Lung microvascular endothelial cell (primary cell): ENCODE measurements at regions not wholly inside any gene's neighbourhood (a gene's known extent, or its start where the extent isn't known, plus 50 kb on each side); places are given as distances from the start of the nearest gene placed in this dataset.

Experiments used
- DNase-seq, 2 donors: peaks; one replicate each; pipeline versions ENCODE4 v3.0.0 to v3.0.0-alpha.2; 2010; ENCODE audit warnings: low read depth in 2 of 2

GRCh38 chr12:34190054-34190453 is 167.8 kb downstream of the ALG10 start:
- no peak for DNase-seq

GRCh38 chr12:34198924-34199323 is 176.6 kb downstream of the ALG10 start:
- DNase-seq, result no peak

- DNase-seq, result no peak
Observed at GRCh38 chr12:34203866-34204620, 181.7 kb downstream of the ALG10 start.

GRCh38 chr12:34204830-34205285 is 182.6 kb downstream of the ALG10 start:
- no peak for DNase-seq

- DNase-seq, result no peak
Observed at GRCh38 chr12:34205401-34205800, 183.1 kb downstream of the ALG10 start.

GRCh38 chr12:34206061-34206785 is 183.9 kb downstream of the ALG10 start:
- DNase-seq, result no peak

GRCh38 chr12:34207858-34208257 is 185.6 kb downstream of the ALG10 start:
- DNase-seq, result no peak

GRCh38 chr12:34208331-34209258 is 186.3 kb downstream of the ALG10 start:
- DNase-seq, result no peak

GRCh38 chr12:34209259-34209835 is 187.1 kb downstream of the ALG10 start:
- no peak for DNase-seq

GRCh38 chr12:34210183-34210582 is 187.9 kb downstream of the ALG10 start:
- no peak for DNase-seq

- no peak for DNase-seq
Observed at GRCh38 chr12:34210689-34211530, 188.6 kb downstream of the ALG10 start.

- no peak for DNase-seq
Observed at GRCh38 chr12:34212651-34213050, 190.4 kb downstream of the ALG10 start.

GRCh38 chr12:34214011-34214410 is 191.7 kb downstream of the ALG10 start:
- DNase-seq, result no peak

- no peak for DNase-seq
Observed at GRCh38 chr12:34215213-34215892, 193.1 kb downstream of the ALG10 start.

GRCh38 chr12:34215893-34216285 is 193.6 kb downstream of the ALG10 start:
- DNase-seq, result no peak

- no peak for DNase-seq
Observed at GRCh38 chr12:34217660-34218059, 195.4 kb downstream of the ALG10 start.

- DNase-seq, result peak; percentile 78 to 79
Observed at GRCh38 chr12:34218193-34219045, 196.1 kb downstream of the ALG10 start.

GRCh38 chr12:34219046-34219770 is 196.9 kb downstream of the ALG10 start:
- DNase-seq, result no peak
